HUES6 (cell line): ENCODE measurements at regions not wholly inside any gene's neighbourhood (a gene's known extent, or its start where the extent isn't known, plus 50 kb on each side); places are given as distances from the start of the nearest gene placed in this dataset.

Experiments
- H3K27ac ChIP-seq: 2 replicates; pipeline ENCODE4 v1.7.0; 2013; ENCODE audit warnings: low read depth, mild to moderate bottlenecking, low read length, inconsistent platforms
- H3K27me3 ChIP-seq: 2 replicates; pipeline ENCODE4 v1.6.1; 2013; ENCODE audit warnings: low read length; ENCODE audit not compliant: control insufficient read depth, insufficient read depth
- H3K36me3 ChIP-seq: 2 replicates; pipeline ENCODE4 v1.6.1; 2013; ENCODE audit warnings: low read length; ENCODE audit not compliant: control insufficient read depth, insufficient read depth
- H3K4me1 ChIP-seq: 2 replicates; pipeline ENCODE4 v1.6.1; 2013; ENCODE audit warnings: low read length; ENCODE audit not compliant: control insufficient read depth, insufficient read depth
- H3K4me3 ChIP-seq: 2 replicates; pipeline ENCODE4 v1.5.1; 2013; ENCODE audit warnings: low read depth, low read length
- H3K9ac ChIP-seq: one replicate; pipeline ENCODE4 v1.6.1; 2013; ENCODE audit warnings: mild to moderate bottlenecking, low read length
- H3K9me3 ChIP-seq: 2 replicates; pipeline ENCODE4 v1.6.1; 2013; ENCODE audit warnings: low read depth, low read length; ENCODE audit not compliant: control insufficient read depth, insufficient read depth

DNA sequence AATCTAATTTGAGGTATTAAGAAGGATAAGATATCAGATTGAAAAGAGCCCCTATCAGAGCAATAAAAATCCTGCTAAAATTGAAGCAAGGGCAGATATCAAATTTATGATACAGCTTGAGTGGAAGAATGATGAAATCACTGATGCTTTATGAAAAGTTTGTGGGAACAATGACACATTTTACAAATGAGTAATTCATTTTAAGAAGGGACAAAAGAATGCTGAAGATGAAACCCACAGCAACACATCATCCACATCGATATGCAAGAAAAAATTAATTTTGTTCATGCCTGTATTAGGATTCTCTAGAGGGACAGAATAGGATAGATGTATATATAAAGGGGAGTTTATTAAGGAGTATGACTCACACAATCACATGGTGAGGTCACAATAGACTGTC lies 355.6 kb upstream of the GYPC start:
- Histone ChIP-seq H3K9ac (no peak overlapping the region), H3K4me1 (no peaks in the 10 kb centered on the region), H3K36me3 (no peaks in the 10 kb centered on the region), H3K4me3 (no peak overlapping the region), H3K9me3 (no peaks in the 10 kb centered on the region), H3K27me3 (no peaks in the 10 kb centered on the region), H3K27ac (no peak overlapping the region)

DNA sequence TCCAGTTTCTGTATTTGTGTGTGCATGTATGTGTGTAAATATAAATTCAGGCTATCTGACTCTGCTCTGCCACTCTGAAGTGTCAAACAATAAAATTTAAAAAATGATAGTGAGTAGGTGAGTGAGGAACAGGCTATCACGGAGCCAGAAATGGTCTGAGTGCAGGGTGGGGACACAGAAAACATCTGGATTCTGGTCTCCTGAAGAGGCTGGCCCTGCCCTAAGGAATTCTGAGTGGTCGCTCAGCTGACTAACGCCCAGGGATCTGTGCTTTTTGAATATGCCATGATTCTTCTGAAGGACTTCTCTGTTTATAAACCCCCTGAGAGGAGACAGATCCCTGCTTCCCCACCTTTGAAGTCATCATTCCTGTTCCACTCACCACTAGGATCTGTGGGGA lies 353.9 kb upstream of the GYPC start:
- H3K9me3 ChIP-seq, result no peaks in the 10 kb centered on the region
- H3K4me1 ChIP-seq, result no peaks in the 10 kb centered on the region; the same call in 1 of the 2 replicates
- H3K27ac ChIP-seq, result no peak overlapping the region
- no peak overlapping the region for H3K4me3 ChIP-seq
- H3K9ac ChIP-seq, result no peak overlapping the region
- no peaks in the 10 kb centered on the region for H3K27me3 ChIP-seq
- no peaks in the 10 kb centered on the region for H3K36me3 ChIP-seq

DNA sequence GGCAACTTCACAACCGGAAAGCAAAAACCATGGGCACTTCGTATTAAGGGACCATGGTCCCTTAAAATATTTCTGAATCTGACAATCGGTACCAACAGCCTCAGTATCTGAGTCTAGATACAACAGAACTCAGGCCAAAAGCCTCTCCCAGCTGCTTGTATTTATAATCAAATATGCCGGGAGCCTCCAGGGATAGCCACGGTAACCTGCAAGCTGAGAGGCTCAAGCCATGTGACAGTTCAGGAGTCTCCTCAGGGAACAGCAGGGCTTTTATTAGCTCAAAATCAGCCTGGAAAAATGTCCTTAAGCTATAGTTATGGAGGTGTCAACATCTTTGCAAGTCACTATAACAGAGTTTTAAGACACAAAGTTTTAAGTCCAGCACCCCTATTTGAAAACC lies 352.8 kb upstream of the GYPC start:
- Histone ChIP-seq H3K4me1 (no peaks in the 10 kb centered on the region; the same call in 1 of the 2 replicates), H3K27ac (no peak overlapping the region), H3K9me3 (no peaks in the 10 kb centered on the region), H3K27me3 (no peaks in the 10 kb centered on the region), H3K9ac (no peak overlapping the region), H3K4me3 (no peak overlapping the region), H3K36me3 (no peaks in the 10 kb centered on the region)

DNA sequence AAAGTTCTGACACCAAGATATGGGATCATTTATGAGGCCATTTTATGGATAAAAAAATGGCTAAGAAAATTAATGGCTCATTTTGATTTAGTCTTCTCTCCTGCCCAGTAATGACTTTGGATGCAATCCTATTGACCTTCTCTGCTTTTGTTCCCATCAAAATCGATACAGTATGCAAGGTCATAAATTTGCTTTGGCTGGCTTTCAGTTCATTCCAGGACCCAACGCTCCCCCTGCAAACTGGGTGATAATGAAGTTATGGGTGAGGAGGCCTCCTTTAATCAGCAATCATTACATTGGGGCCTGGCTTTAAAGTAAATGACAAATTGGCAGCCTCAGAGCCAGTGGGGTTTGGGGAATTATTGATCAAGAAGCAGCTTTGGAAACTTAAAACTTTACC lies 351.8 kb upstream of the GYPC start:
- no peak overlapping the region for H3K4me3 ChIP-seq
- H3K9me3 ChIP-seq, result no peaks in the 10 kb centered on the region
- H3K27ac ChIP-seq, result no peak overlapping the region
- H3K27me3 ChIP-seq, result no peaks in the 10 kb centered on the region
- no peaks in the 10 kb centered on the region; the same call in 1 of the 2 replicates for H3K4me1 ChIP-seq
- no peaks in the 10 kb centered on the region for H3K36me3 ChIP-seq
- H3K9ac ChIP-seq, result no peak overlapping the region

DNA sequence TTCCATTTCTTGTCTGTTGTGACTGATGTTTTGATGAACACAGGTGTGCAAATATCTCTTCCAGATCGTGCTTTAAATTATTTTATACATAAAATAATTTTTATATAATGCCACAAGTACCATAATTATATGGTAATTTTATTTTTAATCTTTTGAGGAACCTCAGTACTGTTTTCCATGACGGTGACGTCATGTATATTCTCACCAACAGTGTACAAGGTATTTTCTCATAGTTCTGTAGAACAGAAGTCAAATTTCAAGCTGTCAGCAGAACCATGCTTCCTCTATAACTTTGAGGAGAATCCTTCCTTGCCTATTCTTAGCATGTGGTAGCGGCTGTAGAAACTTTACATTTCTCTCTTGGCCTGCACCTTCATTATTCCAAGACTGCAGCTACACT lies 349.4 kb upstream of the GYPC start:
- Histone ChIP-seq H3K27me3 (no peaks in the 10 kb centered on the region), H3K27ac (no peak overlapping the region), H3K9ac (no peak overlapping the region), H3K4me1 (no peaks in the 10 kb centered on the region; the same call in 1 of the 2 replicates), H3K9me3 (no peaks in the 10 kb centered on the region), H3K4me3 (no peak overlapping the region), H3K36me3 (no peaks in the 10 kb centered on the region)

DNA sequence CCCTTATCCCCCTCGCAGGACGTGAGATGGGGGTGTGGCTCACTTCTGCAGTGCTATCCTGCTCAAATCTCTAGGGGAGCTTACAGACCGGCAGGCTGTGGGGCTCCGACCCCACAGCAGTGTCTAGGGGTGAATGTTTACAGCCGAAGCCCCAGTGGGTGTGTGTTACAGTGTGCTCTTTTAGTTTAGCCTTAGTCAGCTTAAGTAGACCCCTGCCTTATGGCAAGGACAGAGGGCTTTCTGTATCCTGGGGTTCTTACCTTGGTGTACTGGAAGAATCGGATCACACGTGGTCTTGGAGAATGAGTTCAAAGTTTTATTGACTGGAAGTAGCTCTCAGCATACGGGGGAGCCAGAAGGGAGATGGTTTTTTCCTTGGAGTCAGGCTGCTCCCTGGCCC lies 348.2 kb upstream of the GYPC start:
- Histone ChIP-seq H3K9me3 (no peaks in the 10 kb centered on the region), H3K36me3 (no peaks in the 10 kb centered on the region), H3K27me3 (no peaks in the 10 kb centered on the region), H3K4me3 (peak overlapping the region; percentile 10; the same call in 1 of the 2 replicates), H3K4me1 (peaks cover 8% of the 10 kb centered on the region; the same call in 1 of the 2 replicates), H3K27ac (no peak overlapping the region), H3K9ac (no peak overlapping the region)

DNA sequence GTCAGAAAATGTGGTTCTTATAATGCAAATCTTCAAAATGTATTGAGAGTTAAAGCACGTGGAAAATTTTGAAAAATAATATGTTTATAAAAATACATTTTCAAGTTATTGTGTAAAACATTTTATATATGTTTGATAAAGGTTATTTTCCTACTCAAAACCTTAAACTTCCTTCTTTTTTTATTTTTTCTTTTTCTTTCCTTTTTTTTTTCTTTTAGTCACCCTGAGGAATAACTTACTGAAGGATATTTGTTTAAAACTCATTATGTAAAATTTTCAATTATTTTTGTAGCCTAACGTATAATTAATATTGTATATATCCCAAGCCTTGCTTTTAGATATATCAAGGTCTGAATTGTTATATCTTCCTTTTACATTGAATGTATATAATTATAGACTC lies 346.8 kb upstream of the GYPC start:
- Histone ChIP-seq H3K4me1 (peaks cover 11% of the 10 kb centered on the region; the same call in 1 of the 2 replicates), H3K27me3 (no peaks in the 10 kb centered on the region), H3K4me3 (no peak overlapping the region), H3K27ac (no peak overlapping the region), H3K9ac (no peak overlapping the region), H3K9me3 (no peaks in the 10 kb centered on the region), H3K36me3 (no peaks in the 10 kb centered on the region)

DNA sequence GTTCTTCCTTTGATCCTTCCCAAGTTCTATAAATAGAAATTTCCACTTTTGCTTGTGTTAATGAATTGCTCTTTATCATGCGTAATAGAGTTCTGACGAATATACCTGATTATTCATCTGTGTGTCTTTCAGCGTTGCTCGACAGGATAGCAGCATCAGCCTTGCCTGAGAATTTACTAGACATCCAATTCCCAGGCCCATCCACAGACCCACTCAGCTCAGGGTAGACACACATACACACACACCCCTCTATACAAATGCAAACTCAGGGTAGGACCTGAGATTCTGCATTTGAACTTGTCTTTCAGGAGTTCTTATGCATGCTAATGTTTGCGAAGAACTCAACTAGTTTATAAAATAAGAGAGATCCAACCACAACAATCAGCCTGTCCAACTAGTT lies 343.4 kb upstream of the GYPC start:
- Histone ChIP-seq H3K36me3 (no peaks in the 10 kb centered on the region), H3K9me3 (no peaks in the 10 kb centered on the region), H3K27ac (no peak overlapping the region), H3K4me1 (peaks cover 11% of the 10 kb centered on the region; the same call in 1 of the 2 replicates), H3K9ac (no peak overlapping the region), H3K27me3 (no peaks in the 10 kb centered on the region), H3K4me3 (no peak overlapping the region)

DNA sequence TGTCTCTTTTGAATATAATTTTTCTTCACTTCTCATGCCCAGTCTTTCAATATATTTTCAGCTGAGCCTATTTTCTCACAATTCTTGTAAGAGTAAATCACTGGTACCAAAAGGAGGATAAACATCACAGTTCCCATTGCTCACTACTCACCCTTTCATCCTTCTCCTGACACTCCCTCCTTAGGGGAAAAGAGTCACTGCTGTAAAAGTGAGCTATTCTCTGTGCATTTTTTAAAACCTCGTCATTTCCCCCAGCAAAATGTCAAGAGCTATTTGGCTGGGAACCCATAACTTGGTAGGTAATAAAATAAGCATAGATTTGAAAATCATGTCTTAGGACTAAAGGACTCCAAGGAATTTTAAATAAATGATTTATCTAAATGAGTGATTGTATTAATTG lies 340.1 kb upstream of the GYPC start:
- H3K4me3 ChIP-seq, result no peak overlapping the region
- no peak overlapping the region for H3K9ac ChIP-seq
- H3K36me3 ChIP-seq, result no peaks in the 10 kb centered on the region

DNA sequence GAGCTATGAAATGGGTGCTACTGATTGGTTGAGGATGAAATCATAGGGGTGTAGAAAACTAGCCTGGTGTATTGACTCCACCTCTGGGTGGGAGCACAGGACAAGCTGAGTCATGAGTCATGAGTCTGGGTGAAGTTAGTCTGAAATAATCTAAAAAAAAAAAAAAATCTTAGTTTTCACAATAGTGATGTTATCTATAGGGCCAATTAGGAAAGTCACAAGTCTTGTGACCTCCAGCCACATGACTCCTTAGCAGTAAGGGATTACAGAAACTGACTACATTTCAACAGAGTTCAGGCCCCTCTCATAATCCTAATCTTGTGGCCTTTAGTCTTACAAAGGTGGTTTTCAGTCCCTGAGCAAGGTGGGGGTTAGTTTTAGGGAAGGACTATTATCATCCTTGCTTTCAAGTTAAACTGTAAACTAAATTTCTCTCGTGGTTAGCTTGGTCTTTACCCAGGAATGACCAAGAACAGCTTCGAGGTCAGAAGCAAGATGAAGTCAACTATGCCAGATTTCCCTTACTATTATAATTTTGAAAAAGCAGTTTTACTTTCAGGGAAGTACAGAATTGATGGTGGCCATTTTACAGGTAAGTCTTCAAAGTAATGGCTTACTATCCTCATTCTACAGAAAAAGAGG lies 338.0 kb upstream of the GYPC start:
- H3K4me1 ChIP-seq, result peaks cover 1% of the 10 kb centered on the region; the same call in 1 of the 2 replicates
- no peak overlapping the region for H3K4me3 ChIP-seq
- H3K27me3 ChIP-seq, result no peaks in the 10 kb centered on the region
- H3K27ac ChIP-seq, result no peak overlapping the region
- no peaks in the 10 kb centered on the region for H3K9me3 ChIP-seq
- H3K36me3 ChIP-seq, result no peaks in the 10 kb centered on the region
- no peak overlapping the region for H3K9ac ChIP-seq

More for the DNA sequence above, 340.1 kb upstream of the GYPC start:
- Histone ChIP-seq H3K27ac (no peak overlapping the region), H3K27me3 (no peaks in the 10 kb centered on the region), H3K9me3 (no peaks in the 10 kb centered on the region), H3K4me1 (peaks cover 11% of the 10 kb centered on the region; the same call in 1 of the 2 replicates)

DNA sequence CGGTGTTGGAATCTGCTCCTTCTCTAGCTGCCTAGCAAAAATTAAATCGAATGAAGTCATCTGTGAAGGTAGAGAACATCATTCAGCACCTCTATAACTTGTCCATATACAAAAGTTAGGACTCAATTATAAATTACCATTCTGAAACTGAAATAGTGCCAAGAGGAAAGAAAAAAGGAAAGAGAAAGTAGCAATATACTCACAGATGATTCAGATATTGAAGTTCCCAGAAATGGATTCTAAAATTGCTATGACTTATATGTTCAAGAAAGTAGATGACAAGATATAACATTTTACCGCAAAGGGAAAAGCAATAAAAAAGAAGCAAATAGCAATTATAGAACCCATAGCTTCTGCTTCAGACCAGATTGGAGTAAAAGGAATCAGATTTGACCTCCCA lies 333.6 kb upstream of the GYPC start:
- no peak overlapping the region for H3K27ac ChIP-seq
- no peak overlapping the region for H3K9ac ChIP-seq
- no peaks in the 10 kb centered on the region for H3K4me1 ChIP-seq
- H3K9me3 ChIP-seq, result no peaks in the 10 kb centered on the region
- no peaks in the 10 kb centered on the region for H3K36me3 ChIP-seq
- H3K27me3 ChIP-seq, result no peaks in the 10 kb centered on the region; the same call in 1 of the 2 replicates
- H3K4me3 ChIP-seq, result no peak overlapping the region
